GM12873 (cell line): ENCODE measurements at regions not wholly inside any gene's neighbourhood (a gene's known extent, or its start where the extent isn't known, plus 50 kb on each side); places are given as distances from the start of the nearest gene placed in this dataset.

Source experiments
- CTCF ChIP-seq: IDR thresholded peaks from 2 replicates; pipeline ENCODE4 v1.5.1; 2012; ENCODE audit warnings: low read depth, mild to moderate bottlenecking, moderate library complexity, low read length, control low read depth; ENCODE audit not compliant: insufficient read depth; ENCODE audit errors: missing control alignments

GRCh38 chrX:18010253-18010652 is 149.2 kb upstream of the RAI2 start:
- no peak for TF ChIP-seq CTCF

GRCh38 chrX:18003876-18004275 is 142.8 kb upstream of the RAI2 start:
- TF ChIP-seq CTCF: no peak

DNA sequence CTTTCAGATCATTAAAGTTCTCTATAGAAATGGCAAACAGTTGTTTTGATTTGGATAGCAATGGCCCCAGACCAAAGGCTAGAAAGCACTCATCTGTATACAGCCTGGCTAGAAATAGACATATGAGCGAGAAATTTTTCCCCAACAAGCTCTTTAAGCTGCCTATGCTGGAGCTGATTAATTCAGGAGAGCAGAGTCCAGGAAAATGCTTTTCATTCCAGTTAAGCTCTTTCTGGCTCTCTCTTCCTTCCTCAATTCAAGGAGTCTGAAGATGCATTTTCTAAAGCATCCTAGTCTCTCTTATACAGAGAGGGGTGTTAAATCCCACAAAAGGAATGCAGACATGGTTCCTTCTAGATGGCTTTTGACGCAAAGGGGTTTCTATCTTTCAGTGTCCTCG is 141.7 kb upstream of the RAI2 start:
- no peak for TF ChIP-seq CTCF

- no peak for TF ChIP-seq CTCF
Measured at GRCh38 chrX:17994429-17994828, 133.3 kb upstream of the RAI2 start.

DNA sequence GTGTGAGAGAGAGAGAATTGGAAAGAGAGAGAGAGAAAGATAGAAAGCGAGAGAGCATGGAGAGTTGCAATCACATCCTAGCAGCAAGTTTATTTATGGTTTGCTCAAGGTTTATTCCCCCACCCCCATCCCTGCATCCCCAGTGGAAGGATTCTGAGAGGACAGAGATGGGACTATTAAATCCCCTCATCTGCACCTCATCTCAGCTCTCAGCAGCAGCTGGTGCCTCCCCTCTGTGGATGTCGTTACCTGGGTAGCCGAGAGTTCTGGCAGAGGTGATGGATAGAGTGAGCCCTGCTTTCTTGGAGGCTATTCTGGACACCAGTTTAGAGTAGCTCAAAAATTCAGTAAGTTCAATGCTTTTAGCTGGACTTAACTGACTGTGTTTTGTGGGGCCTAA is 132.0 kb upstream of the RAI2 start:
- no peak for TF ChIP-seq CTCF

DNA sequence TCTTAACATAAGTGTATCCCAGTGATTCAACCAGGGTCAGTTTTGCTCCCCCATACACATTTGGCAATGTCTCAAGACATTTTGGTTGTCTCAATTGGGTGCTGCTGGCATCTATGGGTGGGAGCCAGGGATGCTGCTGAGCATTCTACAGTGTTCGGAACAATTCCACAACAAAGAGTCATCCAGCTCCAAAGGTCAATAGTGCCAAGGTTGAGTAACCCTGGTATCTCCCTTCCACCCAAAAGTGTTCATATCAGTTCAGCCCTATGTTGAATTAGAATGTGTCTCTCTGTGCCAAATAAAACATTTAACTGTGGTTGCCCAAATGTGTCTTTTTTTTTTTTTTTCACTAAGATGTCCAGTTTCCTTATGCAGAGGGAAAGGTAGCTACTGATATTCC is 129.4 kb upstream of the RAI2 start:
- no peak for TF ChIP-seq CTCF

DNA sequence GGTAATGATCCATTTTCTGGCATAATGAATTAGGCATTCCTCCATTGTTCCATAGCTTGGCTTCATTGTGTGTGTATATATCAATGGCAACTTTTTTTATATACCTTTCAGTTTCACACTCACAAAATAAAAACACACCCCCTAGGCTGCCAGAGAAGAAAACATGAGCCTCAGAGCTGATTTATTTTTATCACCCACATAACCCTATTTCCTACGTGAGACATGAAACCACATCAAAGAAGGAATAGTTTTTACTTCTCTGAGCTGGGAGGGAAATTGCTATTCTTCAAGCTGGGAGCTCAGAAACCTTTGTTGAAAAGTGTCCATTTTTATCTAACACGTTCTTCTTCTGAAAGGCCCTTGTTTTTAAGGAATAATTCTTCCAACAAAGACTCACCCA is 126.7 kb upstream of the RAI2 start:
- TF ChIP-seq CTCF: no peak

- no peak for TF ChIP-seq CTCF
Measured at GRCh38 chrX:17986977-17987376, 125.9 kb upstream of the RAI2 start.
